ENCODE measurements at regions not wholly inside any gene's neighbourhood (a gene's known extent, or its start where the extent isn't known, plus 50 kb on each side); places are given as distances from the start of the nearest gene placed in this dataset.

DNA sequence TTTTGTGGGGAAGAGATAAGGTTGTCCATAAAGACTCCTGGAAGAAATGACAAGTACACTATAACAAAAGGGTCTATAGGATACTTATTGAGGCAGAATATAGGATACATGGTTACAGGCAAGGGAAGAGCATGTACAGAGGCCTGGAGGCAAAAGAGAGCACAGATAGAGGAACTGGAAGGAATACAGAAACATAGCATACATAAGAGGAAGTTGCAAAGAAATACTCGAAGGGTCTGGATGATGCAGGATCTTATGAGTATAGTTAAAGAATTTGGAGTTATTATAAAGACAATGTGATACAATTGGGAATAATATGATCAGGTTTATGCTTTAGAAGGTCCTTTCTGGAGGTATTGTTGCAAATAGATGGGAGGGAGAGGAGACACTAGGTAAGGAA, 592.7 kb upstream of the POU3F2 start:
- no peak for TF ChIP-seq ZFP3 (CRISPR knock-in tag; IDR thresholded peaks at IDR 0.05)
- no peak for TF ChIP-seq OSR1 (CRISPR knock-in tag; IDR thresholded peaks at IDR 0.05)
- no peak for TF ChIP-seq PPARA (CRISPR knock-in tag; IDR thresholded peaks at IDR 0.05; ENCODE audit: borderline replicate concordance)
- TF ChIP-seq, protein P1, sequence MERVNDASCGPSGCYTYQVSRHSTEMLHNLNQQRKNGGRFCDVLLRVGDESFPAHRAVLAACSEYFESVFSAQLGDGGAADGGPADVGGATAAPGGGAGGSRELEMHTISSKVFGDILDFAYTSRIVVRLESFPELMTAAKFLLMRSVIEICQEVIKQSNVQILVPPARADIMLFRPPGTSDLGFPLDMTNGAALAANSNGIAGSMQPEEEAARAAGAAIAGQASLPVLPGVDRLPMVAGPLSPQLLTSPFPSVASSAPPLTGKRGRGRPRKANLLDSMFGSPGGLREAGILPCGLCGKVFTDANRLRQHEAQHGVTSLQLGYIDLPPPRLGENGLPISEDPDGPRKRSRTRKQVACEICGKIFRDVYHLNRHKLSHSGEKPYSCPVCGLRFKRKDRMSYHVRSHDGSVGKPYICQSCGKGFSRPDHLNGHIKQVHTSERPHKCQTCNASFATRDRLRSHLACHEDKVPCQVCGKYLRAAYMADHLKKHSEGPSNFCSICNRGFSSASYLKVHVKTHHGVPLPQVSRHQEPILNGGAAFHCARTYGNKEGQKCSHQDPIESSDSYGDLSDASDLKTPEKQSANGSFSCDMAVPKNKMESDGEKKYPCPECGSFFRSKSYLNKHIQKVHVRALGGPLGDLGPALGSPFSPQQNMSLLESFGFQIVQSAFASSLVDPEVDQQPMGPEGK (CRISPR knock-in tag; IDR thresholded peaks at IDR 0.05; ENCODE audit: borderline replicate concordance) = no peak
- TF ChIP-seq ARNTL (CRISPR knock-in tag; IDR thresholded peaks at IDR 0.05; ENCODE audit: borderline replicate concordance, low read depth) = no peak
- no peak for TF ChIP-seq ZNF70 (CRISPR knock-in tag; IDR thresholded peaks at IDR 0.05)
- no peak for TF ChIP-seq CSDC2 (CRISPR knock-in tag; IDR thresholded peaks at IDR 0.05)
- no peak for ATAC-seq

DNA sequence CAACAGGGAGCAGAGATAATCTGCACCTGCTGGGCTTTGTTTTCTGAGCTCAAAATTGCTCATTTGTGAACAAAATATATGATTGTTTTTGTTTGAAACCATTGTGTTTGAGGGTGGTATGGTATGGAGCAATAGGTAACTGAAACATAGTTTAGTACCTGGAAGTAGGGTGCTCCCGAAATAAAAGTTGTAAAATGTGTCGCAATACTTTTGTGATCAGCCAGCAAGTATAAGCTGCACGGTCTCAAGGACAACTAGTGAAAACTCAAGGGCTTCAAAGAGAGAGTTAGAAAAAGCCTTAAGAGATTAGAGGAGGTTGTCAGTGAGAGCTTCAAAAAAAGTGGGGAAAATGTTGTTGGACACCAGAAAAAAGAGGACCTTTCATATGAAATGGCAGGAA, 579.8 kb upstream of the POU3F2 start:
- TF ChIP-seq ZNF565 (CRISPR knock-in tag; conservative IDR thresholded peaks at IDR 0.05; ENCODE audit: low read depth) (no peak), RARB (CRISPR knock-in tag; IDR thresholded peaks at IDR 0.05) (no peak), TOX (CRISPR knock-in tag; IDR thresholded peaks at IDR 0.05; ENCODE audit: borderline replicate concordance) (no peak), ZFP3 (CRISPR knock-in tag; IDR thresholded peaks at IDR 0.05) (no peak), CSDC2 (CRISPR knock-in tag; IDR thresholded peaks at IDR 0.05) (no peak), ZNF70 (CRISPR knock-in tag; IDR thresholded peaks at IDR 0.05) (no peak), ZFP30 (CRISPR knock-in tag; IDR thresholded peaks at IDR 0.05) (no peak), SNAI2 (CRISPR knock-in tag; IDR thresholded peaks at IDR 0.05) (no peak), TCF4 (CRISPR knock-in tag; IDR thresholded peaks at IDR 0.05; ENCODE audit: borderline replicate concordance) (no peak), PPARA (CRISPR knock-in tag; IDR thresholded peaks at IDR 0.05; ENCODE audit: borderline replicate concordance) (no peak), ARNTL (CRISPR knock-in tag; IDR thresholded peaks at IDR 0.05; ENCODE audit: borderline replicate concordance, low read depth) (no peak), ISL1 (CRISPR knock-in tag; IDR thresholded peaks at IDR 0.05) (no peak), ZNF8 (CRISPR knock-in tag; IDR thresholded peaks at IDR 0.05) (no peak), OSR1 (CRISPR knock-in tag; IDR thresholded peaks at IDR 0.05) (no peak), GLIS3 (CRISPR knock-in tag; IDR thresholded peaks at IDR 0.05) (no peak), BACH2 (CRISPR knock-in tag; IDR thresholded peaks at IDR 0.05; ENCODE audit: borderline replicate concordance) (no peak), ZC3H10 (CRISPR knock-in tag; IDR thresholded peaks at IDR 0.05) (no peak)
- TF ChIP-seq, protein P2, sequence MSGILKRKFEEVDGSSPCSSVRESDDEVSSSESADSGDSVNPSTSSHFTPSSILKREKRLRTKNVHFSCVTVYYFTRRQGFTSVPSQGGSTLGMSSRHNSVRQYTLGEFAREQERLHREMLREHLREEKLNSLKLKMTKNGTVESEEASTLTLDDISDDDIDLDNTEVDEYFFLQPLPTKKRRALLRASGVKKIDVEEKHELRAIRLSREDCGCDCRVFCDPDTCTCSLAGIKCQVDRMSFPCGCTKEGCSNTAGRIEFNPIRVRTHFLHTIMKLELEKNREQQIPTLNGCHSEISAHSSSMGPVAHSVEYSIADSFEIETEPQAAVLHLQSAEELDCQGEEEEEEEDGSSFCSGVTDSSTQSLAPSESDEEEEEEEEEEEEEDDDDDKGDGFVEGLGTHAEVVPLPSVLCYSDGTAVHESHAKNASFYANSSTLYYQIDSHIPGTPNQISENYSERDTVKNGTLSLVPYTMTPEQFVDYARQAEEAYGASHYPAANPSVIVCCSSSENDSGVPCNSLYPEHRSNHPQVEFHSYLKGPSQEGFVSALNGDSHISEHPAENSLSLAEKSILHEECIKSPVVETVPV (CRISPR knock-in tag; IDR thresholded peaks at IDR 0.05) = no peak
- TF ChIP-seq, protein P3, sequence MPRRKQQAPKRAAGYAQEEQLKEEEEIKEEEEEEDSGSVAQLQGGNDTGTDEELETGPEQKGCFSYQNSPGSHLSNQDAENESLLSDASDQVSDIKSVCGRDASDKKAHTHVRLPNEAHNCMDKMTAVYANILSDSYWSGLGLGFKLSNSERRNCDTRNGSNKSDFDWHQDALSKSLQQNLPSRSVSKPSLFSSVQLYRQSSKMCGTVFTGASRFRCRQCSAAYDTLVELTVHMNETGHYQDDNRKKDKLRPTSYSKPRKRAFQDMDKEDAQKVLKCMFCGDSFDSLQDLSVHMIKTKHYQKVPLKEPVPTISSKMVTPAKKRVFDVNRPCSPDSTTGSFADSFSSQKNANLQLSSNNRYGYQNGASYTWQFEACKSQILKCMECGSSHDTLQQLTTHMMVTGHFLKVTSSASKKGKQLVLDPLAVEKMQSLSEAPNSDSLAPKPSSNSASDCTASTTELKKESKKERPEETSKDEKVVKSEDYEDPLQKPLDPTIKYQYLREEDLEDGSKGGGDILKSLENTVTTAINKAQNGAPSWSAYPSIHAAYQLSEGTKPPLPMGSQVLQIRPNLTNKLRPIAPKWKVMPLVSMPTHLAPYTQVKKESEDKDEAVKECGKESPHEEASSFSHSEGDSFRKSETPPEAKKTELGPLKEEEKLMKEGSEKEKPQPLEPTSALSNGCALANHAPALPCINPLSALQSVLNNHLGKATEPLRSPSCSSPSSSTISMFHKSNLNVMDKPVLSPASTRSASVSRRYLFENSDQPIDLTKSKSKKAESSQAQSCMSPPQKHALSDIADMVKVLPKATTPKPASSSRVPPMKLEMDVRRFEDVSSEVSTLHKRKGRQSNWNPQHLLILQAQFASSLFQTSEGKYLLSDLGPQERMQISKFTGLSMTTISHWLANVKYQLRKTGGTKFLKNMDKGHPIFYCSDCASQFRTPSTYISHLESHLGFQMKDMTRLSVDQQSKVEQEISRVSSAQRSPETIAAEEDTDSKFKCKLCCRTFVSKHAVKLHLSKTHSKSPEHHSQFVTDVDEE (CRISPR knock-in tag; IDR thresholded peaks at IDR 0.05) = no peak
- TF ChIP-seq, protein P4, sequence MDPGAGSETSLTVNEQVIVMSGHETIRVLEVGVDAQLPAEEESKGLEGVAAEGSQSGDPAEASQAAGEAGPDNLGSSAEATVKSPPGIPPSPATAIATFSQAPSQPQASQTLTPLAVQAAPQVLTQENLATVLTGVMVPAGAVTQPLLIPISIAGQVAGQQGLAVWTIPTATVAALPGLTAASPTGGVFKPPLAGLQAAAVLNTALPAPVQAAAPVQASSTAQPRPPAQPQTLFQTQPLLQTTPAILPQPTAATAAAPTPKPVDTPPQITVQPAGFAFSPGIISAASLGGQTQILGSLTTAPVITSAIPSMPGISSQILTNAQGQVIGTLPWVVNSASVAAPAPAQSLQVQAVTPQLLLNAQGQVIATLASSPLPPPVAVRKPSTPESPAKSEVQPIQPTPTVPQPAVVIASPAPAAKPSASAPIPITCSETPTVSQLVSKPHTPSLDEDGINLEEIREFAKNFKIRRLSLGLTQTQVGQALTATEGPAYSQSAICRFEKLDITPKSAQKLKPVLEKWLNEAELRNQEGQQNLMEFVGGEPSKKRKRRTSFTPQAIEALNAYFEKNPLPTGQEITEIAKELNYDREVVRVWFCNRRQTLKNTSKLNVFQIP (CRISPR knock-in tag; IDR thresholded peaks at IDR 0.05; ENCODE audit: borderline replicate concordance, low read depth) = no peak
- ATAC-seq = no peak

DNA sequence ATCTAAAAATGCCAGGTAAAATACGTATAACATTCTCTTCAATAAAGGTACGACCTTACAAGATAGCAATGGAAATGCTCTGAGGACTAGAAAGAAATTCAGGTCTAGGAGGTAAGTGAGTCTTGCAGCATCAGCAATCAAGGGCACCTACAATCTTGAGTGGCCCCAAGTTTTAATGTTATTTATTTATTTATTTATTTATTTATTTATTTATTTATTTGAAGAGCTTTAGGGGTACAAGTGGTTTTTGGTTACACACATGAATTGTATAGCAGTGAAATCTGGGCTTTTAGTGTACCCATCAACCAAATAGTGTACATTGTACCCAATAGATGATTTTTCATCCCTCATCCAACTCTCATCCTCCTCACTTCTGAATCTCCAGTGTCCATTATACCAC, 574.0 kb upstream of the POU3F2 start:
- TF ChIP-seq ISL1 (CRISPR knock-in tag; IDR thresholded peaks at IDR 0.05) (no peak), TCF4 (CRISPR knock-in tag; IDR thresholded peaks at IDR 0.05; ENCODE audit: borderline replicate concordance) (no peak), CSDC2 (CRISPR knock-in tag; IDR thresholded peaks at IDR 0.05) (no peak)
- TF ChIP-seq, protein P4 (CRISPR knock-in tag; IDR thresholded peaks at IDR 0.05; ENCODE audit: borderline replicate concordance, low read depth) = no peak
- ATAC-seq = no peak

All from SK-N-SH treated with all-trans-retinoic acid at 6 μM for 48 hours (cell line).